Trophoblast cell (in vitro differentiated cells and primary cell): ENCODE measurements at regions not wholly inside any gene's neighbourhood (a gene's known extent, or its start where the extent isn't known, plus 50 kb on each side); places are given as distances from the start of the nearest gene placed in this dataset.

Experiments
- DNase-seq, 2 donors: peaks; one replicate each; pipeline ENCODE4 v3.0.0-alpha.2; 2016
- H2AFZ ChIP-seq: 2 replicates; pipeline ENCODE4 v1.6.1; 2013; ENCODE audit warnings: low read length, moderate library complexity, mild to moderate bottlenecking; ENCODE audit not compliant: insufficient read depth, poor library complexity
- H2AK5ac ChIP-seq: 2 replicates; pipeline ENCODE4 v1.6.1; 2013; ENCODE audit warnings: mild to moderate bottlenecking, low read length
- H2BK120ac ChIP-seq: 2 replicates; pipeline ENCODE4 v1.6.1; 2013; ENCODE audit warnings: low read length, mild to moderate bottlenecking, moderate library complexity; ENCODE audit not compliant: insufficient read depth, poor library complexity
- H2BK12ac ChIP-seq: 2 replicates; pipeline ENCODE4 v1.6.1; 2013; ENCODE audit warnings: mild to moderate bottlenecking, low read length, moderate library complexity
- H2BK5ac ChIP-seq: 2 replicates; pipeline ENCODE4 v1.6.1; 2013; ENCODE audit warnings: low read length, low read depth, moderate library complexity, mild to moderate bottlenecking; ENCODE audit not compliant: poor library complexity
- H3K14ac ChIP-seq: 2 replicates; pipeline ENCODE4 v1.6.1; 2013; ENCODE audit warnings: mild to moderate bottlenecking, low read length
- H3K18ac ChIP-seq: 2 replicates; pipeline ENCODE4 v1.6.1; 2013; ENCODE audit warnings: mild to moderate bottlenecking, low read length
- H3K23ac ChIP-seq: 2 replicates; pipeline ENCODE4 v1.6.1; 2013; ENCODE audit warnings: low read length
- H3K27ac ChIP-seq: 2 replicates; pipeline ENCODE4 v1.5.1; 2013; ENCODE audit warnings: low read depth, mild to moderate bottlenecking, inconsistent platforms, low read length, moderate library complexity
- H3K27me3 ChIP-seq: 2 replicates; pipeline ENCODE4 v1.6.1; 2013; ENCODE audit warnings: inconsistent platforms, mild to moderate bottlenecking, low read length, moderate library complexity; ENCODE audit not compliant: insufficient read depth
- H3K36me3 ChIP-seq, 2 experiments: 1 replicate in 1 of 2; 2 replicates in 1 of 2; pipeline ENCODE4 v1.6.1; 2013; ENCODE audit warnings: low read length in 2 of 2, mild to moderate bottlenecking in 2 of 2, moderate library complexity in 1 of 2; ENCODE audit not compliant: insufficient read depth in 2 of 2, control insufficient read depth in 1 of 2
- H3K4ac ChIP-seq: 2 replicates; pipeline ENCODE4 v1.6.1; 2013; ENCODE audit warnings: low read depth, mild to moderate bottlenecking, low read length, moderate library complexity
- H3K4me1 ChIP-seq, 2 experiments: 1 replicate in 1 of 2; 2 replicates in 1 of 2; pipeline ENCODE4 v1.6.1; 2013; ENCODE audit warnings: low read length in 2 of 2, mild to moderate bottlenecking in 2 of 2, moderate library complexity in 1 of 2; ENCODE audit not compliant: insufficient read depth in 2 of 2, control insufficient read depth in 1 of 2
- H3K4me2 ChIP-seq: 2 replicates; pipeline ENCODE4 v1.6.1; 2013; ENCODE audit warnings: inconsistent platforms, mild to moderate bottlenecking, low read length, moderate library complexity
- H3K4me3 ChIP-seq: 2 replicates; pipeline ENCODE4 v1.5.1; 2013; ENCODE audit warnings: mild to moderate bottlenecking, low read depth, low read length, inconsistent platforms
- H3K79me1 ChIP-seq: one replicate; pipeline ENCODE4 v1.6.1; 2013; ENCODE audit warnings: low read length
- H3K79me2 ChIP-seq: 2 replicates; pipeline ENCODE4 v1.6.1; 2013; ENCODE audit warnings: low read length, mild to moderate bottlenecking; ENCODE audit not compliant: control insufficient read depth, insufficient read depth, poor library complexity
- H3K9ac ChIP-seq: 2 replicates; pipeline ENCODE4 v1.6.1; 2013; ENCODE audit warnings: mild to moderate bottlenecking, low read length
- H3K9me3 ChIP-seq: 2 replicates; pipeline ENCODE4 v1.6.1; 2013; ENCODE audit warnings: low read depth, mild to moderate bottlenecking, control low read depth, inconsistent platforms, low read length; ENCODE audit not compliant: insufficient read depth
- H4K12ac ChIP-seq: 2 replicates; pipeline ENCODE4 v1.6.1; 2013; ENCODE audit warnings: low read depth, mild to moderate bottlenecking, low read length, moderate library complexity
- H4K8ac ChIP-seq: 2 replicates; pipeline ENCODE4 v1.6.1; 2013; ENCODE audit warnings: low read depth, mild to moderate bottlenecking, low read length, moderate library complexity
- H4K91ac ChIP-seq: one replicate; pipeline ENCODE4 v1.6.1; 2013; ENCODE audit warnings: low read depth, mild to moderate bottlenecking, low read length, moderate library complexity
- WGBS: extraction: QIAGEN DNeasy Blood & Tissue Kit; methylation state at CpG from one replicate; pipeline ENCODE4 v1.1.7; 2013; ENCODE audit warnings: missing lambda C conversion rate; ENCODE audit not compliant: insufficient read length, insufficient coverage; ENCODE audit errors: extremely low coverage; 5-methylcytosine and 5-hydroxymethylcytosine counted together

- no peak overlapping the region for H2BK5ac ChIP-seq
- no peak overlapping the region for H3K4me3 ChIP-seq
- no peak overlapping the region for H2BK120ac ChIP-seq
- H3K27ac ChIP-seq: no peak overlapping the region
- no peaks in the 10 kb centered on the region for H3K36me3 ChIP-seq
- H3K79me2 ChIP-seq: no peaks in the 10 kb centered on the region
- DNase-seq: no peak
- no peak overlapping the region for H4K91ac ChIP-seq
- no peaks in the 10 kb centered on the region for H3K27me3 ChIP-seq
- no peak overlapping the region for H3K23ac ChIP-seq
- H3K9me3 ChIP-seq: peaks cover 11% of the 10 kb centered on the region
- no peak overlapping the region for H4K12ac ChIP-seq
- no peak overlapping the region for H3K4ac ChIP-seq
- H3K79me1 ChIP-seq: no peaks in the 10 kb centered on the region
- no peak overlapping the region for H3K18ac ChIP-seq
- no peak overlapping the region for H3K9ac ChIP-seq
- no peak overlapping the region for H2BK12ac ChIP-seq
- H3K14ac ChIP-seq: no peak overlapping the region
- H2AFZ ChIP-seq: no peak overlapping the region
- H4K8ac ChIP-seq: no peak overlapping the region
- no peaks in the 10 kb centered on the region for H3K4me1 ChIP-seq
- no peak overlapping the region for H2AK5ac ChIP-seq
- WGBS: no CpG with 5 or more reads among the region's 4 CpGs
- no peak overlapping the region for H3K4me2 ChIP-seq
Measured at GRCh38 chr13:69485991-69486592, 621.5 kb upstream of the ATXN8OS start.

- no peak overlapping the region for H2BK5ac ChIP-seq
- DNase-seq: no peak
- H2AK5ac ChIP-seq: no peak overlapping the region
- H3K79me2 ChIP-seq: no peaks in the 10 kb centered on the region
- no peak overlapping the region for H3K23ac ChIP-seq
- no peak overlapping the region for H3K4me3 ChIP-seq
- no peak overlapping the region for H2AFZ ChIP-seq
- H4K91ac ChIP-seq: no peak overlapping the region
- no peak overlapping the region for H3K27ac ChIP-seq
- H3K79me1 ChIP-seq: no peaks in the 10 kb centered on the region
- H3K4me2 ChIP-seq: no peak overlapping the region
- no peak overlapping the region for H2BK12ac ChIP-seq
- no peak overlapping the region for H4K12ac ChIP-seq
- H3K14ac ChIP-seq: no peak overlapping the region
- no peaks in the 10 kb centered on the region for H3K27me3 ChIP-seq
- no peak overlapping the region for H3K18ac ChIP-seq
- no peak overlapping the region for H3K9ac ChIP-seq
- no peaks in the 10 kb centered on the region for H3K4me1 ChIP-seq
- H3K36me3 ChIP-seq: no peaks in the 10 kb centered on the region
- H3K4ac ChIP-seq: no peak overlapping the region
- no peaks in the 10 kb centered on the region for H3K9me3 ChIP-seq
- H2BK120ac ChIP-seq: no peak overlapping the region
- H4K8ac ChIP-seq: no peak overlapping the region
Measured at GRCh38 chr13:69477451-69477850, 630.2 kb upstream of the ATXN8OS start.

DNA sequence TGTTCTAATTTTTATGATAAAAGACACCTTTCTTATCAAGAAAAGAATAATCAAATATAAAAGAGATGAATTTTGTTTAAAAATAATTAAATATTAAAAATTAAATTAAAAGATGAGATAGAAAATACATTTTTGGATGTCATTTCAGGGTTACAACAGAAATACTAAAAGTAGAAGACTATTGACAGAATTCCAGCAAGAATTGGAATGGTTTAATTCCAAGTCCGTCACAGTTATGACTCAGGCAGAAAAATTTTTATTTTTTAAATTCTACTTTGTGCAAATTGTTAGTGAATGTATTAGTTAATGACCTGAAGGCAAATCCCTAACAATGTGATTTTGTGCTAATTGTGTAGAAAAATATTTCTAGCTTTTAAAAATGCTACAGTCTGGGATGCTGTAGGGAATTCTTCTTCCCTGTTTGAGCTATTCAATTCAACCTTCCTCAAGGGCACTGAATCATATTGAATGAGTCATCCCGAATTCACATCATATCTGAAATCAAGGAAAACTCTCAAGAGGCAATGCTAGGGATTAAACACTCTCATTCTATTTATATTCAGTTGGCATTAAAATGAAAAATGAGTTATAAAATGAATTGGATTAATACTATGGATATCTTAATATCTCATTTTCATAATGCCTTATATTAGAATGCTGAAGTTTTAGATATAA is 633.5 kb upstream of the ATXN8OS start:
- Histone ChIP-seq H3K27me3 (no peaks in the 10 kb centered on the region), H3K14ac (no peak overlapping the region), H3K9ac (no peak overlapping the region), H2BK120ac (no peak overlapping the region), H3K27ac (no peak overlapping the region), H2AFZ (no peak overlapping the region), H2BK12ac (no peak overlapping the region), H3K4ac (no peak overlapping the region), H3K4me2 (no peak overlapping the region), H3K4me1 (no peaks in the 10 kb centered on the region), H2BK5ac (no peak overlapping the region), H3K9me3 (no peaks in the 10 kb centered on the region), H4K91ac (no peak overlapping the region), H3K79me2 (no peaks in the 10 kb centered on the region), H3K18ac (no peak overlapping the region), H4K12ac (no peak overlapping the region), H3K36me3 (no peaks in the 10 kb centered on the region), H4K8ac (no peak overlapping the region), H3K79me1 (no peaks in the 10 kb centered on the region), H3K4me3 (no peak overlapping the region), H2AK5ac (no peak overlapping the region), H3K23ac (no peak overlapping the region)
- WGBS: no CpG with 5 or more reads among the region's 2 CpGs
- peak in 1 of 2 donors; percentile 13 for DNase-seq

GRCh38 chr13:69468624-69469023 is 639.0 kb upstream of the ATXN8OS start:
- Histone ChIP-seq H2BK120ac (no peak overlapping the region), H2BK5ac (no peak overlapping the region), H3K23ac (no peak overlapping the region), H3K36me3 (no peaks in the 10 kb centered on the region), H3K4ac (no peak overlapping the region), H4K8ac (no peak overlapping the region), H3K9ac (no peak overlapping the region), H3K14ac (no peak overlapping the region), H4K12ac (no peak overlapping the region), H3K79me1 (no peaks in the 10 kb centered on the region), H2BK12ac (no peak overlapping the region), H4K91ac (no peak overlapping the region), H3K4me2 (no peak overlapping the region), H3K4me1 (no peaks in the 10 kb centered on the region), H3K9me3 (no peaks in the 10 kb centered on the region), H3K79me2 (no peaks in the 10 kb centered on the region), H3K18ac (no peak overlapping the region), H2AK5ac (no peak overlapping the region), H2AFZ (no peak overlapping the region), H3K4me3 (no peak overlapping the region), H3K27me3 (no peaks in the 10 kb centered on the region), H3K27ac (no peak overlapping the region)
- no CpG with 5 or more reads among the region's 2 CpGs for WGBS
- no peak for DNase-seq
